Endothelial cell of umbilical vein (primary cell): ENCODE measurements at regions not wholly inside any gene's neighbourhood (a gene's known extent, or its start where the extent isn't known, plus 50 kb on each side); places are given as distances from the start of the nearest gene placed in this dataset.
A peak's percentile ranks its signal among the peaks of the same experiment; 100 is the strongest.

ENCODE experiments used
- BruUV-seq: library from RNA; stranded (reverse); fragments of 400-500 nt; replicated peaks from 2 replicates; lab custom pipeline; 2021; lab: Mats Ljungman, UMichigan
- CTCF ChIA-PET: fragments of 300-600, 350-600 bp; sonication (Branson Sonifier 250); formaldehyde crosslinking; loops from one replicate; lab custom pipeline; 2021; ENCODE audit warnings: antibody characterized with exemption, inconsistent platforms; lab: Charles Lee
- POLR2A ChIA-PET: fragments of 300-600, 350-600 bp; sonication (Branson Sonifier 250); formaldehyde crosslinking; loops from one replicate; lab custom pipeline; 2021; ENCODE audit warnings: antibody characterized with exemption, inconsistent platforms; lab: Charles Lee
- DNase-seq: peaks from one replicate; pipeline ENCODE4 v3.0.0-alpha.2; 2011; ENCODE audit warnings: low read depth, low spot score
- FAIRE-seq: peaks from 2 replicates; lab custom pipeline; 2011; peaks lifted over from hg19 to GRCh38; lab: Jason Lieb, UNC
- H2AFZ ChIP-seq: 2 replicates; pipeline ENCODE4 v1.6.0; 2012; ENCODE audit warnings: low read depth, low read length, control low read depth, inconsistent platforms
- H3K27ac ChIP-seq: 2 replicates; pipeline ENCODE4 v1.5.1; 2011; ENCODE audit warnings: low read depth, mild to moderate bottlenecking, control low read depth, low read length, moderate library complexity; ENCODE audit not compliant: insufficient read depth
- H3K27me3 ChIP-seq, 2 experiments: 2 replicates each; pipeline versions ENCODE4 v1.6.0 to v1.6.1; 2011; ENCODE audit warnings: low read length in 2 of 2, mixed read lengths in 1 of 2; ENCODE audit not compliant: control insufficient read depth in 2 of 2, insufficient read depth in 2 of 2
- H3K36me3 ChIP-seq, 2 experiments: 2 replicates in 1 of 2; 3 replicates in 1 of 2; pipeline ENCODE4 v1.5.1; 2011; ENCODE audit warnings: low read length in 2 of 2, mild to moderate bottlenecking in 1 of 2, moderate library complexity in 1 of 2; ENCODE audit not compliant: control insufficient read depth in 2 of 2, insufficient read depth in 2 of 2; ENCODE audit errors: extremely low read depth in 1 of 2
- H3K4me1 ChIP-seq: 3 replicates; pipeline ENCODE4 v1.5.1; 2011; ENCODE audit warnings: mild to moderate bottlenecking, low read length; ENCODE audit not compliant: control insufficient read depth, insufficient read depth; ENCODE audit errors: extremely low read depth
- H3K4me2 ChIP-seq: 2 replicates; pipeline ENCODE4 v1.6.1; 2011; ENCODE audit warnings: low read length, control low read depth, mixed read lengths; ENCODE audit not compliant: insufficient read depth
- H3K4me3 ChIP-seq, 3 experiments: fragments of 200-600 bp in 1 of 3; sonication (generic), shearing (Covaris generic) in 1 of 3; replicated peaks in 1 of 3; 2 replicates each; pipeline ENCODE4 v1.5.1; 2011 to 2016; ENCODE audit warnings: control low read depth in 3 of 3, low read length in 3 of 3, mild to moderate bottlenecking in 2 of 3, inconsistent platforms in 1 of 3, low read depth in 1 of 3, moderate library complexity in 1 of 3; ENCODE audit not compliant: insufficient read depth in 1 of 3
- H3K79me2 ChIP-seq: 2 replicates; pipeline ENCODE4 v1.6.0; 2012; ENCODE audit warnings: low read length, inconsistent platforms; ENCODE audit not compliant: control insufficient read depth, insufficient read depth
- H3K9ac ChIP-seq: replicated peaks from 2 replicates; pipeline ENCODE3; 2011; ENCODE audit warnings: low read length, control low read depth; ENCODE audit not compliant: insufficient read depth; ENCODE audit errors: extremely low read depth
- H3K9me1 ChIP-seq: replicated peaks from 3 replicates; pipeline ENCODE4 v1.6.0; 2011; ENCODE audit warnings: mild to moderate bottlenecking, low read length; ENCODE audit not compliant: control insufficient read depth, insufficient read depth; ENCODE audit errors: extremely low read depth
- H3K9me3 ChIP-seq: replicated peaks from 2 replicates; pipeline ENCODE4 v1.5.1; 2012; ENCODE audit warnings: low read length, inconsistent platforms; ENCODE audit not compliant: control insufficient read depth, insufficient read depth
- H4K20me1 ChIP-seq: replicated peaks from 2 replicates; pipeline ENCODE3; 2011; ENCODE audit warnings: mild to moderate bottlenecking, low read length; ENCODE audit not compliant: control insufficient read depth, insufficient read depth; ENCODE audit errors: extremely low read depth
- EZH2 ChIP-seq: IDR thresholded peaks from 2 replicates; pipeline ENCODE4 v1.6.1; 2012; ENCODE audit warnings: borderline replicate concordance, low read depth, mild to moderate bottlenecking, moderate library complexity, low read length, inconsistent platforms; ENCODE audit not compliant: severe bottlenecking
- FOS ChIP-seq: IDR thresholded peaks from 2 replicates; pipeline ENCODE4 v1.6.1; 2011; ENCODE audit warnings: mild to moderate bottlenecking, low read length, moderate library complexity, borderline replicate concordance; ENCODE audit not compliant: insufficient read depth
- GATA2 ChIP-seq: IDR thresholded peaks from 2 replicates; pipeline ENCODE4 v1.7.0; 2011; ENCODE audit warnings: low read depth, mild to moderate bottlenecking, moderate library complexity, mixed read lengths, low read length; ENCODE audit not compliant: insufficient read length, insufficient read depth
- JUN ChIP-seq: IDR thresholded peaks from 2 replicates; pipeline ENCODE4 v1.6.1; 2011; ENCODE audit warnings: borderline replicate concordance, low read depth; ENCODE audit not compliant: insufficient read length, insufficient read depth
- MYC ChIP-seq: IDR thresholded peaks from one replicate; pipeline ENCODE4 v1.6.1; 2011; ENCODE audit warnings: mild to moderate bottlenecking, low read depth, low read length
- POLR2A ChIP-seq: IDR thresholded peaks from 2 replicates; pipeline ENCODE4 v1.6.1; 2012; ENCODE audit warnings: low read depth, mild to moderate bottlenecking, control low read depth, low read length
- POLR2AphosphoS5 ChIP-seq: IDR thresholded peaks from 2 replicates; pipeline ENCODE4 v1.6.1; 2012; ENCODE audit warnings: low read depth, mild to moderate bottlenecking, control low read depth, low read length, moderate library complexity; ENCODE audit not compliant: insufficient read depth
- dilution Hi-C: fragments of 300-500 bp; cut with MboI; formaldehyde crosslinking; loops from one replicate; pipeline ENCODE4 v1.15.0; 2019; ENCODE audit warnings: low sequenced_read_pairs; ENCODE audit not compliant: extremely low pct_ligation_motif_present
- intact Hi-C: fragments of 100-400 bp; cut with micrococcal nuclease; formaldehyde crosslinking; loops from one replicate; pipeline ENCODE4 v1.10.0; 2022
- TF ChIP-seq, protein P1 (sequence below): IDR thresholded peaks from 2 replicates; pipeline ENCODE4 v1.6.1; 2011; ENCODE audit not compliant: insufficient read depth, insufficient read length
- TF ChIP-seq, protein P2 (sequence below), 2 donors: IDR thresholded peaks; 1 replicate in 1 of 2; 2 replicates in 1 of 2; pipeline ENCODE4 v1.5.1; 2011; ENCODE audit warnings: low read length in 2 of 2, mild to moderate bottlenecking in 2 of 2, moderate library complexity in 2 of 2, control low read depth in 1 of 2, inconsistent platforms in 1 of 2, low read depth in 1 of 2; ENCODE audit not compliant: insufficient read depth in 1 of 2; ENCODE audit errors: extremely low read depth in 1 of 2

DNA sequence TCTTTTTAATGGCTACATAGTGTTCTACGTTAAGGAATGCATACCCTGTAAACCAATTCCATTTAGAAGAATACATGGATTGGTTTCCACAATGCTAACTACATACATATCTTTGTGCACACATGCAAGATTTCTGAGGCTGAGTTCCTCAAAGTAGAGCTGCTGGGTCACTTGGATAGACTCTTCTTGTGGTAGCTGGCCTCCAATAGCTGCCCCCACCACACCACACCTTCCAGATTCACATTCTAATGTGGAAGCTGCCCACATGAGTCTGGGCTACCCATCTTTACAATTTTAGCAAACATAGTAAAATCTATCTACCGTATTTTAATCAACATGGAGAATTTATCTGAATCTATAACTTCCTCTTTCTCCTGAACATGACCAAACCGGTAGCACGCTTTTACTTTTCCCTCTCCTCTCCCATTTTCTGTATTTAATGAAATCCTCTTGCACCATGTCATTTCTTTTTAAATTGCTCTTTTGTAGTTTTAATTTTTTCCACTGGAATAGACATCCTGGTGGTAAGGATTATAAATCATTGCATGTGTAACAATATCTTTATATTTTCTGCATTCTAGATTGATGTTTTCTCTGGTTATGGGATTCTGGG, 74.7 kb upstream of the CITED2 start:
- Histone ChIP-seq H3K27ac (no peak overlapping the region), H4K20me1 (no peaks in the 10 kb centered on the region), H3K36me3 (no peaks in the 10 kb centered on the region), H3K4me1 (peaks cover 9% of the 10 kb centered on the region), H3K4me2 (no peak overlapping the region), H3K4me3 (no peak overlapping the region), H3K9ac (no peak overlapping the region), H3K27me3 (no peaks in the 10 kb centered on the region), H3K9me3 (no peaks in the 10 kb centered on the region), H3K9me1 (no peaks in the 10 kb centered on the region), H3K79me2 (no peaks in the 10 kb centered on the region), H2AFZ (peak overlapping the region; percentile 81)
- POLR2A ChIA-PET = interaction anchor here (1.8 kb wide), 1 partner anchor 75 kb away, joined by 6 read pairs; the partner anchor contains the start of gene CITED2
- FAIRE-seq = no peak
- no TSS peak for BruUV-seq
- intact Hi-C loops = no loop called here
- CTCF ChIA-PET = interaction anchor here (0.5 kb wide), 1 partner anchor 19 kb away, joined by 3 read pairs; no protein-coding TSS in a partner anchor
- no peak for DNase-seq
- no peak for TF ChIP-seq POLR2AphosphoS5
- no peak for TF ChIP-seq JUN
- TF ChIP-seq FOS = no peak
- TF ChIP-seq GATA2 = no peak
- no peak for TF ChIP-seq MYC
- TF ChIP-seq, protein P1, sequence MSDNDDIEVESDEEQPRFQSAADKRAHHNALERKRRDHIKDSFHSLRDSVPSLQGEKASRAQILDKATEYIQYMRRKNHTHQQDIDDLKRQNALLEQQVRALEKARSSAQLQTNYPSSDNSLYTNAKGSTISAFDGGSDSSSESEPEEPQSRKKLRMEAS = no peak
- no peak for TF ChIP-seq POLR2A
- TF ChIP-seq EZH2 = no peak
- TF ChIP-seq, protein P2, sequence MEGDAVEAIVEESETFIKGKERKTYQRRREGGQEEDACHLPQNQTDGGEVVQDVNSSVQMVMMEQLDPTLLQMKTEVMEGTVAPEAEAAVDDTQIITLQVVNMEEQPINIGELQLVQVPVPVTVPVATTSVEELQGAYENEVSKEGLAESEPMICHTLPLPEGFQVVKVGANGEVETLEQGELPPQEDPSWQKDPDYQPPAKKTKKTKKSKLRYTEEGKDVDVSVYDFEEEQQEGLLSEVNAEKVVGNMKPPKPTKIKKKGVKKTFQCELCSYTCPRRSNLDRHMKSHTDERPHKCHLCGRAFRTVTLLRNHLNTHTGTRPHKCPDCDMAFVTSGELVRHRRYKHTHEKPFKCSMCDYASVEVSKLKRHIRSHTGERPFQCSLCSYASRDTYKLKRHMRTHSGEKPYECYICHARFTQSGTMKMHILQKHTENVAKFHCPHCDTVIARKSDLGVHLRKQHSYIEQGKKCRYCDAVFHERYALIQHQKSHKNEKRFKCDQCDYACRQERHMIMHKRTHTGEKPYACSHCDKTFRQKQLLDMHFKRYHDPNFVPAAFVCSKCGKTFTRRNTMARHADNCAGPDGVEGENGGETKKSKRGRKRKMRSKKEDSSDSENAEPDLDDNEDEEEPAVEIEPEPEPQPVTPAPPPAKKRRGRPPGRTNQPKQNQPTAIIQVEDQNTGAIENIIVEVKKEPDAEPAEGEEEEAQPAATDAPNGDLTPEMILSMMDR (IDR thresholded peaks at IDR 0.05; ENCODE audit: extremely low read depth in 1 of 2, insufficient read depth in 1 of 2, low read depth in 1 of 2, low read length in 2 of 2) = no peak
- dilution Hi-C loops = no loop called here
